H1 (cell line): ENCODE measurements at regions not wholly inside any gene's neighbourhood (a gene's known extent, or its start where the extent isn't known, plus 50 kb on each side); places are given as distances from the start of the nearest gene placed in this dataset.

ENCODE experiments used
- CTCF ChIA-PET: fragments of 300-600 bp; sonication (Branson Sonifier 250); formaldehyde crosslinking; loops from one replicate; lab custom pipeline; 2021; ENCODE audit not compliant: partially characterized antibody; lab: Charles Lee
- POLR2A ChIA-PET: fragments of 300-600 bp; sonication (Branson Sonifier 250); formaldehyde crosslinking; loops from one replicate; lab custom pipeline; 2021; ENCODE audit warnings: inconsistent platforms; ENCODE audit not compliant: partially characterized antibody; lab: Charles Lee
- DNase-seq, 2 experiments: peaks; one replicate each; pipeline versions ENCODE4 v3.0.0 to v3.0.0-alpha.2; 2010 to 2022; ENCODE audit warnings: low spot score in 2 of 2, low read depth in 1 of 2, mixed read lengths in 1 of 2
- FAIRE-seq: peaks from 2 replicates; lab custom pipeline; 2011; peaks lifted over from hg19 to GRCh38; lab: Jason Lieb, UNC
- H2AFZ ChIP-seq: 2 replicates; pipeline ENCODE4 v1.8.1; 2012; ENCODE audit warnings: low read length, inconsistent platforms
- H2AK5ac ChIP-seq: 2 replicates; pipeline ENCODE4 v1.6.1; 2013; ENCODE audit warnings: low read depth, low read length
- H2BK120ac ChIP-seq: replicated peaks from 2 replicates; pipeline ENCODE3; 2013; ENCODE audit warnings: low read depth, low read length, inconsistent platforms
- H2BK12ac ChIP-seq: 2 replicates; pipeline ENCODE4 v1.6.1; 2013; ENCODE audit warnings: low read depth, low read length
- H2BK15ac ChIP-seq: 2 replicates; pipeline ENCODE4 v1.6.1; 2013; ENCODE audit warnings: low read length
- H2BK20ac ChIP-seq: 2 replicates; pipeline ENCODE4 v1.6.1; 2013; ENCODE audit warnings: low read length
- H2BK5ac ChIP-seq: 2 replicates; pipeline ENCODE4 v1.6.1; 2013; ENCODE audit warnings: low read depth, low read length
- H3K14ac ChIP-seq: 2 replicates; pipeline ENCODE4 v1.6.1; 2013; ENCODE audit warnings: inconsistent platforms; ENCODE audit not compliant: insufficient read length
- H3K18ac ChIP-seq: 2 replicates; pipeline ENCODE4 v1.6.1; 2013; ENCODE audit warnings: low read length; ENCODE audit errors: extremely low read depth
- H3K23ac ChIP-seq: 2 replicates; pipeline ENCODE4 v1.6.1; 2013; ENCODE audit warnings: inconsistent platforms; ENCODE audit not compliant: insufficient read length
- H3K23me2 ChIP-seq: 2 replicates; pipeline ENCODE4 v1.6.1; 2013; ENCODE audit warnings: low read depth, low read length
- H3K27ac ChIP-seq: 2 replicates; pipeline ENCODE4 v1.6.1; 2011; ENCODE audit warnings: low read depth, low read length, inconsistent platforms
- H3K27me3 ChIP-seq, 4 experiments: replicated peaks in 1 of 4; 1 replicate in 1 of 4; 2 replicates in 3 of 4; pipeline versions ENCODE4 v1.6.1 to v1.8.1; 2011 to 2013; ENCODE audit warnings: low read length in 3 of 4, mild to moderate bottlenecking in 3 of 4, inconsistent platforms in 2 of 4, mixed read lengths in 2 of 4, moderate library complexity in 1 of 4; ENCODE audit not compliant: control insufficient read depth in 3 of 4, insufficient read depth in 3 of 4; ENCODE audit errors: extremely low read depth in 1 of 4
- H3K36me3 ChIP-seq, 4 experiments: 2 replicates each; pipeline versions ENCODE4 v1.6.1 to v1.8.1; 2011 to 2013; ENCODE audit warnings: mild to moderate bottlenecking in 4 of 4, low read length in 3 of 4, moderate library complexity in 2 of 4, control low read depth in 1 of 4, inconsistent platforms in 1 of 4; ENCODE audit not compliant: insufficient read depth in 4 of 4, control insufficient read depth in 2 of 4
- H3K4ac ChIP-seq: replicated peaks from 2 replicates; pipeline ENCODE3; 2013; ENCODE audit warnings: low read length, low read depth, mixed read lengths, inconsistent platforms; ENCODE audit not compliant: insufficient read length
- H3K4me1 ChIP-seq, 4 experiments: replicated peaks in 1 of 4; 1 replicate in 1 of 4; 2 replicates in 3 of 4; pipeline versions ENCODE4 v1.6.1 to v1.8.1; 2011 to 2013; ENCODE audit warnings: low read length in 3 of 4, inconsistent platforms in 2 of 4, mixed read lengths in 1 of 4; ENCODE audit not compliant: insufficient read depth in 4 of 4, control insufficient read depth in 3 of 4
- H3K4me2 ChIP-seq, 2 experiments: 2 replicates each; pipeline versions ENCODE4 v1.6.1 to v1.8.1; 2011 to 2013; ENCODE audit warnings: low read depth in 2 of 2, low read length in 2 of 2, control low read depth in 1 of 2, inconsistent platforms in 1 of 2, mild to moderate bottlenecking in 1 of 2; ENCODE audit not compliant: insufficient read depth in 1 of 2
- H3K4me3 ChIP-seq, 4 experiments: fragments of 200-600, 300-600 bp in 1 of 4; sonication (generic), shearing (Covaris generic), sonication (Bioruptor Twin) in 1 of 4; 2 replicates each; pipeline versions ENCODE4 v1.5.1 to v1.8.1; 2011 to 2016; ENCODE audit warnings: low read length in 4 of 4, low read depth in 3 of 4, control low read depth in 2 of 4, inconsistent platforms in 2 of 4, mild to moderate bottlenecking in 2 of 4, mixed read lengths in 1 of 4, moderate library complexity in 1 of 4; ENCODE audit not compliant: insufficient read depth in 2 of 4; ENCODE audit errors: extremely low read depth in 1 of 4
- H3K56ac ChIP-seq: replicated peaks from 2 replicates; pipeline ENCODE3; 2013; ENCODE audit warnings: low read depth, mild to moderate bottlenecking, mixed read lengths, low read length, inconsistent platforms; ENCODE audit not compliant: insufficient read length
- H3K79me1 ChIP-seq: 2 replicates; pipeline ENCODE4 v1.6.1; 2013; ENCODE audit warnings: low read depth, low read length, control low read depth
- H3K79me2 ChIP-seq, 2 experiments: 2 replicates each; pipeline versions ENCODE4 v1.6.1 to v1.8.1; 2012 to 2013; ENCODE audit warnings: low read length in 2 of 2, mild to moderate bottlenecking in 2 of 2, inconsistent platforms in 1 of 2; ENCODE audit not compliant: insufficient read depth in 2 of 2, control insufficient read depth in 1 of 2
- H3K9ac ChIP-seq, 4 experiments: replicated peaks in 1 of 4; 1 replicate in 1 of 4; 2 replicates in 3 of 4; pipeline versions ENCODE4 v1.6.1 to v1.8.1; 2011 to 2013; ENCODE audit warnings: low read depth in 3 of 4, low read length in 3 of 4, control low read depth in 2 of 4, mild to moderate bottlenecking in 2 of 4, moderate library complexity in 2 of 4, inconsistent platforms in 1 of 4; ENCODE audit errors: extremely low read depth in 1 of 4
- H3K9me3 ChIP-seq, 2 experiments: 2 replicates each; pipeline versions ENCODE4 v1.6.1 to v1.8.1; 2012 to 2013; ENCODE audit warnings: mild to moderate bottlenecking in 2 of 2, moderate library complexity in 2 of 2, control low read depth in 1 of 2, inconsistent platforms in 1 of 2, low read depth in 1 of 2, low read length in 1 of 2, mixed read lengths in 1 of 2; ENCODE audit not compliant: insufficient read depth in 2 of 2
- H4K20me1 ChIP-seq, 2 experiments: replicated peaks in 1 of 2; 2 replicates each; pipeline versions ENCODE3 to v1.8.1; 2011 to 2013; ENCODE audit warnings: inconsistent platforms in 2 of 2, low read length in 2 of 2, mild to moderate bottlenecking in 1 of 2; ENCODE audit not compliant: insufficient read depth in 2 of 2, control insufficient read depth in 1 of 2
- H4K5ac ChIP-seq: 2 replicates; pipeline ENCODE4 v1.6.1; 2013; ENCODE audit warnings: low read length, low read depth, mixed read lengths, inconsistent platforms; ENCODE audit not compliant: insufficient read length
- H4K8ac ChIP-seq: 2 replicates; pipeline ENCODE4 v1.8.0; 2013; ENCODE audit warnings: mild to moderate bottlenecking, moderate library complexity, low read length, inconsistent platforms; ENCODE audit not compliant: insufficient read depth; ENCODE audit errors: extremely low read depth
- H4K91ac ChIP-seq: replicated peaks from 2 replicates; pipeline ENCODE3; 2013; ENCODE audit warnings: low read length, mixed read lengths, inconsistent platforms; ENCODE audit not compliant: insufficient read length
- BRCA1 ChIP-seq: IDR thresholded peaks from 2 replicates; pipeline ENCODE4 v1.6.1; 2012; ENCODE audit warnings: low read depth, low read length, improper control_type of control experiment
- CHD2 ChIP-seq: IDR thresholded peaks from 2 replicates; pipeline ENCODE4 v1.6.1; 2012; ENCODE audit warnings: low read length, improper control_type of control experiment
- EP300 ChIP-seq, 2 experiments: IDR thresholded peaks; 1 replicate in 1 of 2; 2 replicates in 1 of 2; pipeline ENCODE4 v1.6.1; 2011 to 2012; ENCODE audit warnings: low read depth in 2 of 2, low read length in 2 of 2, mild to moderate bottlenecking in 2 of 2, borderline replicate concordance in 1 of 2, inconsistent platforms in 1 of 2, moderate library complexity in 1 of 2
- HDAC6 ChIP-seq: IDR thresholded peaks from one replicate; pipeline ENCODE4 v1.7.1; 2012; ENCODE audit warnings: low read depth, mild to moderate bottlenecking, inconsistent platforms, low read length, moderate library complexity
- MAX ChIP-seq: IDR thresholded peaks from 2 replicates; pipeline ENCODE4 v1.6.1; 2012; ENCODE audit warnings: inconsistent platforms
- NANOG ChIP-seq: IDR thresholded peaks from 2 replicates; pipeline ENCODE4 v1.6.1; 2011; ENCODE audit warnings: low read length, low read depth, mild to moderate bottlenecking, inconsistent platforms; ENCODE audit not compliant: insufficient read depth, poor library complexity, severe bottlenecking
- PHF8 ChIP-seq: fragments of 200-600 bp; sonication (generic); conservative IDR thresholded peaks from 2 replicates; pipeline ENCODE4 v1.7.1; 2012; ENCODE audit warnings: low read depth, mild to moderate bottlenecking, inconsistent platforms, low read length, moderate library complexity
- SIX5 ChIP-seq: IDR thresholded peaks from 2 replicates; pipeline ENCODE4 v1.6.1; 2011; ENCODE audit warnings: mild to moderate bottlenecking, low read depth, low read length

- Histone ChIP-seq H4K20me1 (no peaks in the 10 kb centered on the region), H3K9me3 (no peaks in the 10 kb centered on the region), H3K56ac (no peak overlapping the region), H2BK120ac (no peak overlapping the region), H4K8ac (no peak overlapping the region), H3K23me2 (no peaks in the 10 kb centered on the region), H3K27ac (no peak overlapping the region), H3K79me2 (no peaks in the 10 kb centered on the region), H3K9ac (no peak overlapping the region), H3K4me2 (no peak overlapping the region), H2BK5ac (no peak overlapping the region), H2AFZ (no peak overlapping the region), H3K4me3 (no peak overlapping the region), H4K91ac (no peak overlapping the region), H2BK20ac (no peak overlapping the region), H3K23ac (no peak overlapping the region), H3K4me1 (no peaks in the 10 kb centered on the region), H2BK15ac (no peak overlapping the region), H3K36me3 (no peaks in the 10 kb centered on the region), H3K4ac (no peak overlapping the region), H3K18ac (no peak overlapping the region), H2AK5ac (no peak overlapping the region), H3K27me3 (no peaks in the 10 kb centered on the region), H3K79me1 (no peaks in the 10 kb centered on the region), H2BK12ac (no peak overlapping the region), H4K5ac (no peak overlapping the region), H3K14ac (no peak overlapping the region)
- ChIA-PET POLR2A (no interaction called here), CTCF (interaction anchor here (1.4 kb wide), 1 partner anchor 113 kb away, joined by 4 read pairs; the partner anchor contains the start of gene GHR)
- TF ChIP-seq BRCA1 (no peak), EP300 (IDR thresholded peaks at IDR 0.05; ENCODE audit: borderline replicate concordance in 1 of 2, low read depth in 2 of 2, low read length in 2 of 2) (no peak), SIX5 (no peak), NANOG (no peak), PHF8 (no peak), CHD2 (no peak), MAX (no peak), HDAC6 (no peak)
- FAIRE-seq, result no peak
- no peak for DNase-seq
These were observed 113.4 kb upstream of the GHR start for GRCh38 chr5:42309865-42310264.
